LNCAP (cell line): ENCODE measurements at regions not wholly inside any gene's neighbourhood (a gene's known extent, or its start where the extent isn't known, plus 50 kb on each side); places are given as distances from the start of the nearest gene placed in this dataset.

Experiments
- TF ChIP-seq, protein P1 (sequence below): fragments of 450-650 bp; IDR thresholded peaks from 2 replicates; pipeline ENCODE4 v1.5.1; 2017; ENCODE audit warnings: mild to moderate bottlenecking

DNA sequence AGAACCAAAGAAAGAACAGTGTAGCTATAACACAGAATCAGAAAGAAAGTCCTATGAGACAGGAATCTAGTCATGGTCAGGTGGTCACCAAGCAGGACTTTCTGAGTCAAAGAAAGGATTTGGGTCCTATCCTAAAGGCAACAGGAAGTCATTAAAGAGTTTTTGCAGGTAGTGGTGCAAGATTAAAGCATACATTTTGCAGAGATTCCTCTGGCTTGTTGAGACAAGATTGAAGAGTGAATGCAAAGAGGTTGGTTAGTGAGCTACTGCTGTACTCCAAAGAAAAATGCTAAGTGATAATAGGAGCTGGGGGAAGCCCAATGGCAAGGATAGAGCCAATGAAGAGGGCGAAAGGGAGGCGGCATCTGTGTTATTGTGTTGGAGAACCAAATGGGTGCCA, 300.5 kb upstream of the KIF2A start:
- TF ChIP-seq, protein P1, sequence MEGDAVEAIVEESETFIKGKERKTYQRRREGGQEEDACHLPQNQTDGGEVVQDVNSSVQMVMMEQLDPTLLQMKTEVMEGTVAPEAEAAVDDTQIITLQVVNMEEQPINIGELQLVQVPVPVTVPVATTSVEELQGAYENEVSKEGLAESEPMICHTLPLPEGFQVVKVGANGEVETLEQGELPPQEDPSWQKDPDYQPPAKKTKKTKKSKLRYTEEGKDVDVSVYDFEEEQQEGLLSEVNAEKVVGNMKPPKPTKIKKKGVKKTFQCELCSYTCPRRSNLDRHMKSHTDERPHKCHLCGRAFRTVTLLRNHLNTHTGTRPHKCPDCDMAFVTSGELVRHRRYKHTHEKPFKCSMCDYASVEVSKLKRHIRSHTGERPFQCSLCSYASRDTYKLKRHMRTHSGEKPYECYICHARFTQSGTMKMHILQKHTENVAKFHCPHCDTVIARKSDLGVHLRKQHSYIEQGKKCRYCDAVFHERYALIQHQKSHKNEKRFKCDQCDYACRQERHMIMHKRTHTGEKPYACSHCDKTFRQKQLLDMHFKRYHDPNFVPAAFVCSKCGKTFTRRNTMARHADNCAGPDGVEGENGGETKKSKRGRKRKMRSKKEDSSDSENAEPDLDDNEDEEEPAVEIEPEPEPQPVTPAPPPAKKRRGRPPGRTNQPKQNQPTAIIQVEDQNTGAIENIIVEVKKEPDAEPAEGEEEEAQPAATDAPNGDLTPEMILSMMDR: no peak

DNA sequence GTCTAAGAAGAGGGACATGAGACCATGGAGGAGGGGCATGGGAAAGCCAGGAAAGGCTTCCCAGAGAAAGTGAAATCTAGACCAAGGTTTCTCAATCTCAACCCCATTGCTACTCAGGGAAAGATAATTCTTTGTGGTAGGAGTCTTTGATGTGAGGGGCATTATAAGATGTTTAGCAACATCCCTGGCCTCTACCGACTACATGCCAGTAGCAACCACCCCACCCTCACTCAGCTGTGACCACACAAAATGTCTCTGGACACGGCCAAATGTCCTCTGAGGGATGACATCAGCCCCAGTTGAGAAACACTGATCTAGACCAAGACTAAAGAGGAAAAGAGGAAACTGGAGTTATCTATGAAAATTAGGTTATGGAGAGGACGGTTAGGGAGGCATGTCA, 298.5 kb upstream of the KIF2A start:
- TF ChIP-seq, protein P1: no peak

DNA sequence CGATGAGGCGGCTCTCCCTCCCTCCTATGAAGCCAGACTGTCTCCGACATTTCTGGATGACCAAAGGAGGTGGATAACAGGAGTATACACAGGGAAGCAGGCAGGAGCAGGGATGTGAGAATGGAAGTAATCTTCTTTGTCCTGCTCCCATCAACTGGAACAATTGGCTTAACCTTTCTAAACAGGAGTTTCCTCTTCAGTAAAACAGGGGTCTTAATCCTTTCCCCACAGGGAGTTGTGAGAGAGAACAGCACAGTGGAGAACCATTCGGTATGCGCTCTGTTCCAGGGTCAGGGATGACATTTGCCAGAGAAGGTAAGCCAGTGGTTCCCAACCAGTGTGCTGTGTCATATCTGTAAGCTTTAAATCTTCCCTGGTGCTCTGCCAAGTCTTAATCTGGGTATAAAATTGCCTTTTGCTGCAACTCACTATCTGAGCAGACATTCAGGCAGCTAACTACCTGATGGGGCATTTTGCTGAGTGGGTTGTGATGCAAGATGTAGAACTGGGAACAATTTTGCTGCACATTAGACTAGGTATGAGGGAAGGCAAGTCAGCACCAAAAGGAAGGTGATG, 294.8 kb upstream of the KIF2A start:
- TF ChIP-seq, protein P1: no peak

DNA sequence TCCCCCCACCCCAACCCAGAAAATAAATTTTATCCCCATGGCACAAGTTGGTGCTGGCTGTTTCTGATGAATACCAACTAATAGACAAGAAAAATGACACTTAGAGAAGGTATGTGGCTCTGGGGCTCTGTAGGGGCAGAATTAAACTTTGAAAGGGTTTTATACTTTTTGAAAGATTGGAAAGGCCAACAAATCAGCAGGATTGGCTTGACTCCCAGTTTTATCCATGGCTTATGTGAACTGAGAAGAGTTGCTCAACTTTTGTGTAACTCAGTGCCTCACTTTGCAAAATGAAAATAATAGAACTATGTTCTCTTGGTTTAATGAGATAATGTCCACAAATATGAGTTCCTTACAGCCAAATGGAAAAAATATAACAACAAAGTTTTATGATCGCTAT, 288.9 kb upstream of the KIF2A start:
- TF ChIP-seq, protein P1: no peak

DNA sequence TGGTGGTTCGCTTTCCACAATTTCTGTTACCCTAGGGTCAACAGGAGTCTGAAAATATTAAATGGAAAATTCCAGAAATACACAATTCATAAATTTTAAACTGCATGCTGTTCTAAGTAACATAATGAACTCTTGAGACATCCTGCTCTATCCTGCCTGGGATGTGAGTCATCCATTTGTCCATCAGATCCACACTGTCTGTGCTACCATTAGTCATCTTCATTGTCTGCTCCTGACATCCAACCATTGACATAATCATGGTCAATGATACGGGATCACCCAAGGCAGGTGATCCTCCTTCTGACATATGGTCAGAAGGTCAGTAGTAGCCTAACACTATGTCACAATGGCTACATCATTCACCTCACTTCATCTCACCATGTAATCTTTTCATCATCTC, 276.7 kb upstream of the KIF2A start:
- TF ChIP-seq, protein P1: no peak

DNA sequence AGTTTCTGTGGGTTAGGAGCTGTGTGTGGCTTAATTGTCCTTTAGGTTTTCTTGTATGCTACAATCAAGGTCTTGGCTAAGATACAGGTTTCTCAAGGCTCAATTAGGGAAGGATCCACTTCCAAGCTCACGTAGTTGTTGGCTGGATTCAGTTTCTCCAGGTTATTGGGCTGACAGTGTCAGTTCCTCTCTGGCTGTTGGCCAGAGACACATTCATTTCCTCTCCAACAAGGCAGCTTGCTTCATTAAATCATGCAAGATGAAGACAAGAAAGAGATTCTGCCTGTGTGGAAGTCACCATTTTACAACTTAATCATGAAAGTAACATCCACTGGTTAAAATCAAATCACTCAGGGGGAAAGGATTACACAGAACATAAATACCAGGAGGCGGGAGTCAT, 275.7 kb upstream of the KIF2A start:
- TF ChIP-seq, protein P1: no peak

DNA sequence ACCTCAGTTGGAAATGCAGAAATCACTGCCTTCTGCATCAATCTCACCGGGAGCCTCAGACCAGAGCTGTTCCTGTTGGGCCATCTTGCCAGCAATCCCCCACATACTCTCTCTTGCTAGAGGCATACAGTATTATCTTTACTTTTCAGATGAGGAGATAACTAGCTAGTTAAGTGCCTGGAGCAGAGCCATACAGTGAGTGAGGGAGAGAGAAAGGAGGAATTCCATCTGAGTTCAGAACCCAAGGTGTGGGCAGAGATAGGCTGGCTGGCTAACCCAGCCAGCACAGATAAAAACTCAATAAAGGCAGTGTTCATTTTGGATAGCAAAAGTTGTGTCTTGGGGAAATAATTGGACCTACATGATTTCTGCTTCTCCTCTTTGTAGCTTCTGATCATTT, 268.0 kb upstream of the KIF2A start:
- TF ChIP-seq, protein P1: no peak

DNA sequence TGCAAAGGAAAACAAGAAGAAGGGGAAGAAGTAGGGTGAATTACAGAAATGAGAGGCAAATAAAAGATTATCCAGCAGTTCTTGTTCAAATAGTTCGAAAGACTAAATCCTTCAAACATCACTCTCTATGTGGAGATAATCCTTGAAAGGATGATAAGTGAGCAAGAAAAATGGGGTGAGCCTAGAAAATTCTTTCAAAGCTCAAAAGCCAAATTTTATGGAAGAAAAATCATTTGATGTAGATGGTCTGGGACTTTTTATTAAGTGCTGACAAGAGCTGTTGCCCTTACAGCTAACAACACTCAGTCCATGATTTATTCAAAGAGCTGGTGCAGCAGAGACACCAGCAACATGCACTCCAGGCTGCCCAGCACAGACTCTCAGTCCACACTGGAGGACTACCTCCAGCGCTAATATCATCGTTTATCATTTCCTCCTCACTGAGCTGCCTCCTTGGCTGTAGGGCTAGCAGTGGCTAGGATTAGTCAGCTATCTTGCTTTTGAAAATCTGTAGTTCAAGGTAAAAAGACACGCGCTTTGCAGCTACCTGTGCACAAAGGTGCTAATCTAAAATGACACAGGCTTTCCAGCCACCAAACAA, 264.8 kb upstream of the KIF2A start:
- TF ChIP-seq, protein P1: no peak
